Thyroid gland (tissue), 4 donors: ENCODE measurements at regions not wholly inside any gene's neighbourhood (a gene's known extent, or its start where the extent isn't known, plus 50 kb on each side); places are given as distances from the start of the nearest gene placed in this dataset.
A peak's percentile ranks its signal among the peaks of the same experiment; 100 is the strongest.
"Not testable (repeated sequence)": the region's sequence is repeated elsewhere in the genome, so short reads cannot be mapped to it uniquely, and the experiment has no call there.

Experiments
- DNase-seq, 2 donors: peaks; one replicate each; pipeline ENCODE4 v3.0.0-alpha.2; 2019
- H3K27ac ChIP-seq, 3 donors: fragments of 200-600 bp; sonication (generic); 1 replicate in 2 of 3; 2 replicates in 1 of 3; pipeline ENCODE4 v1.5.1; 2016 to 2019; ENCODE audit warnings: mild to moderate bottlenecking in 1 of 3, moderate library complexity in 1 of 3
- H3K27me3 ChIP-seq: fragments of 200-600 bp; sonication (generic); one replicate; pipeline ENCODE4 v1.5.1; 2019
- H3K36me3 ChIP-seq, 2 donors: fragments of 200-600 bp; sonication (generic); one replicate each; pipeline ENCODE4 v1.5.1; 2016 to 2019
- H3K4me1 ChIP-seq, 2 donors: fragments of 200-600 bp; sonication (generic); one replicate each; pipeline ENCODE4 v1.5.1; 2017 to 2019
- H3K4me3 ChIP-seq, 3 donors: fragments of 200-600 bp; sonication (generic); replicated peaks in 1 of 3; 1 replicate in 2 of 3; 2 replicates in 1 of 3; pipeline ENCODE4 v1.5.1; 2016; ENCODE audit warnings: mild to moderate bottlenecking in 1 of 3
- H3K9me3 ChIP-seq: fragments of 200-600 bp; sonication (generic); one replicate; pipeline ENCODE4 v1.5.1; 2017
- POLR2A ChIP-seq, 2 donors: fragments of 450-650 bp; IDR thresholded peaks; one replicate each; pipeline ENCODE4 v1.6.1; 2017; ENCODE audit warnings: antibody characterized with exemption in 2 of 2, mild to moderate bottlenecking in 2 of 2, moderate library complexity in 1 of 2
- WGBS, 2 donors: methylation state at CpG; one replicate each; pipeline ENCODE4 v1.1.5; 2017; 5-methylcytosine and 5-hydroxymethylcytosine counted together
- intact Hi-C: fragments of 100-400 bp; cut with DNase I; formaldehyde crosslinking; loops from one replicate; pipeline ENCODE4 v1.15.1; 2023
- TF ChIP-seq, protein P1 (sequence below), 6 experiments: fragments of 200-600 bp in 3 of 6; fragments of 450-650 bp in 3 of 6; sonication (generic) in 3 of 6; IDR thresholded peaks; one replicate each; pipeline ENCODE4 v1.5.1; 2016 to 2019; ENCODE audit warnings: antibody characterized with exemption in 6 of 6, mild to moderate bottlenecking in 2 of 6, inconsistent platforms in 1 of 6, moderate library complexity in 1 of 6

DNA sequence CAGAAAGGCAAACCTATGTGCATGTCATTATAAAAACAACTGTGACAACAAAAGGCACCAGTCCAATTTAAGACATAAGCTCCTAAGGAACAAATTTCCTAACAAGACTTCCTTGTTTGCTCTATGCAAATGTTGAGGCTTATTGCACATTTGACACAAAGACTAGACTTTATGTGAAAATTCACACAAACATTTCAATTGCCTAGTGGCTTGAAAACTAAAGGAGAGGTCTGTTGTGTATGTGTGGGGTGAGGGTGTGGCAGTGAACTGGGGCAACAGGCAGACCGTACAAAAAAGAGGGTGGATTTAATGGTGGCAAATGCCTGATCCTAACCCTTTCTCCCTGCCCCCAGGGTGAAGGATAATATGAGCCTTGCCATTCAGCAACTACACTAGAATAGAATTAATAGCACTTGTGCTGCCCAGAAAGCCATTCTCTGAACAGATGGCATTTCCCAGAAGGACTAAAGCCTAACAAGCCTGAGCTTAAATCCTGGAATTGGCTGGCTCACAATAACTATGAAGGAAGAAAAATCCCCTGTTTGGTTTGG lies 73.9 kb downstream of the GLUL start:
- peaks cover 0 to 9% of the 10 kb centered on the region in 2 donors for H3K4me1 ChIP-seq
- DNase-seq = no peak
- intact Hi-C loops = no loop called here
- no peaks in the 10 kb centered on the region for H3K9me3 ChIP-seq
- no peak overlapping the region for H3K4me3 ChIP-seq
- WGBS, 2 donors = 71 to 88% methylated on average over 1 of the region's 1 CpG
- no peaks in the 10 kb centered on the region for H3K36me3 ChIP-seq
- TF ChIP-seq POLR2A (IDR thresholded peaks at IDR 0.05) = no peak
- TF ChIP-seq, protein P1, sequence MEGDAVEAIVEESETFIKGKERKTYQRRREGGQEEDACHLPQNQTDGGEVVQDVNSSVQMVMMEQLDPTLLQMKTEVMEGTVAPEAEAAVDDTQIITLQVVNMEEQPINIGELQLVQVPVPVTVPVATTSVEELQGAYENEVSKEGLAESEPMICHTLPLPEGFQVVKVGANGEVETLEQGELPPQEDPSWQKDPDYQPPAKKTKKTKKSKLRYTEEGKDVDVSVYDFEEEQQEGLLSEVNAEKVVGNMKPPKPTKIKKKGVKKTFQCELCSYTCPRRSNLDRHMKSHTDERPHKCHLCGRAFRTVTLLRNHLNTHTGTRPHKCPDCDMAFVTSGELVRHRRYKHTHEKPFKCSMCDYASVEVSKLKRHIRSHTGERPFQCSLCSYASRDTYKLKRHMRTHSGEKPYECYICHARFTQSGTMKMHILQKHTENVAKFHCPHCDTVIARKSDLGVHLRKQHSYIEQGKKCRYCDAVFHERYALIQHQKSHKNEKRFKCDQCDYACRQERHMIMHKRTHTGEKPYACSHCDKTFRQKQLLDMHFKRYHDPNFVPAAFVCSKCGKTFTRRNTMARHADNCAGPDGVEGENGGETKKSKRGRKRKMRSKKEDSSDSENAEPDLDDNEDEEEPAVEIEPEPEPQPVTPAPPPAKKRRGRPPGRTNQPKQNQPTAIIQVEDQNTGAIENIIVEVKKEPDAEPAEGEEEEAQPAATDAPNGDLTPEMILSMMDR (IDR thresholded peaks at IDR 0.05) = no peak
- no peaks in the 10 kb centered on the region for H3K27me3 ChIP-seq
- peak overlapping the region in 1 of 3 donors; percentile 2 for H3K27ac ChIP-seq

DNA sequence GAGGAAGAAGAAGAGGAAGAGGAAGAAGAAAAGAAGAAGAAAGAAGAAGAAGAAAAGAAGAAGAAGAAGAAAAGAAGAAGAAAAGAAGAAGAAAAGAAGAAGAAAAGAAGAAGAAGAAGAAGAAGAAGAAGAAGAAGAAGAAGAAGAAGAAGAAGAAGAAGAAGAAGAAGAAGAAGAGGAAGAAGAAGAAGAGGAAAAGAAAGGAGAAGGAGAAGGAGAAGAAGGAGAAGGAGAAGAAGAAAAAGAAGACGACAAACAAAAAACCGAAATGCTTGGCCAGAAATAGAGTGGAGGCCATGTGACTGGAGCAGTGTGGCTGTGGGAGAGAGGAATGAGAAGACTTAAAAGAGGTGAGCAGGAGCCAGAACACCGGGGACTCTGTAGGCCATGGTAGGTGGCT lies 75.1 kb downstream of the GLUL start:
- intact Hi-C loops, H3K27me3 ChIP-seq, H3K4me3 ChIP-seq, H3K27ac ChIP-seq, DNase-seq, H3K4me1 ChIP-seq, H3K36me3 ChIP-seq, H3K9me3 ChIP-seq: not testable (repeated sequence)
- 78 to 84% methylated on average over 3 of the region's 3 CpGs for WGBS, 2 donors

DNA sequence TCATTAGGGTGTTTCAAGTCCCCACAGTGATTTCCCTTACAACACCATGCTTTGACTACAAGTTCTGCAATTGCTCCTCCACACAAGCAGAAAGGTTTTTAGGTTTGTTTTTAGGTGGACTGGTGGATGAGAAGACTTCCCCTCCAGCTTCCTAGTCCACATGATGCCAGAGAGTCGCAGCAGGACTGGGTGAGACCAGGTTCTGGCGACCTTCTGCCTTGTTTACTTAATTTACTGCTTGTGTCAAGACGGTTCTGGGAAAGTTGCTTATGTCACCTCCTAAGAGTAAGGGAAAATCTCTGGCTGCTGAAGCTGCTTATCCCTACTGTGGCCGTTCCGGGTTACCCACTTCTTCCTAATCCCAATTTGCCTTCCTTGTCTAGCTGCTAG lies 76.4 kb downstream of the GLUL start:
- WGBS, 2 donors = 73 to 77% methylated on average over 5 of the region's 5 CpGs
- Histone ChIP-seq H3K27ac (no peak overlapping the region), H3K9me3 (no peaks in the 10 kb centered on the region), H3K27me3 (no peaks in the 10 kb centered on the region), H3K36me3 (no peaks in the 10 kb centered on the region), H3K4me3 (no peak overlapping the region), H3K4me1 (peaks cover 0 to 9% of the 10 kb centered on the region in 2 donors)
- TF ChIP-seq, protein P1 (IDR thresholded peaks at IDR 0.05) = no peak
- DNase-seq = no peak
- intact Hi-C loops = no loop called here

DNA sequence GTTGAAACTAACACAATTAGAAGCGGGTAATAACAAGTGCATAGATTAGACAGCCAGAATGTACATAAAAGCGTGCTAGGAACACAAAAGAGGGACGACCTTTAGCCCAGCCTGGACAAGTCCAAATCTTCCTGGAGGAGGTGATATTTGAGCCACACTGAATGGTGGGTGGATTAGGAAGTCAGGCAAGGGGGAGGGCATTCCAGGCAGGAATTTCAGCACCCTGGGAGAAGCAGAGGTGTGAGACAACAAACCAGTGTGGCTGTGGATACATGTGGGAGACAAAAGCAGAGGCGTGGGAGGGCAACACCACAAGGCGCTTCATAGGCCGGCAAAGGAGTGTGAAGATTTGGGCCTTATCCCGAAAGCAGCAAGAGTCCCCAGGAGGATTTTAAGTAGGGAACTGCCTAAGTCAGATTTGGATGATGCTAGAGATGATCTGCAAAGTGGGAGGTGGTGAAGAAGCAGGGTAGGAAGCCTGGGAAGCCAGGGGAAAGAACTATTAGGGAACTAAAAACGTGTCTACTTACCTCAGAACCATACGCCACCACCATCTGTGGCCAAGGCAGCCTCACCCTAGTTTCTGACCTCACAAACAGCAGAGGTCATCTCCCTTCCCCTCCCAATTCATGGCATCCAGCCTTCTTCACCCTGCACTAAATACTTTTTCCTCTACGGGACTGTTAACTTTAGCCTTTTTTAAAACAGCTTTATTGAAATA lies 81.8 kb downstream of the GLUL start:
- Histone ChIP-seq H3K27ac (no peak overlapping the region), H3K9me3 (no peaks in the 10 kb centered on the region), H3K27me3 (no peaks in the 10 kb centered on the region), H3K4me3 (no peak overlapping the region), H3K4me1 (peaks cover 0 to 2% of the 10 kb centered on the region in 2 donors), H3K36me3 (no peaks in the 10 kb centered on the region)
- no peak for DNase-seq
- TF ChIP-seq, protein P1 (IDR thresholded peaks at IDR 0.05) = no peak
- TF ChIP-seq POLR2A (IDR thresholded peaks at IDR 0.05) = no peak
- intact Hi-C loops = loop anchor here (10.0 kb wide), 1 partner anchor 225 kb away; no protein-coding TSS in a partner anchor
- 81 to 86% methylated on average over 10 of the region's 10 CpGs for WGBS, 2 donors

DNA sequence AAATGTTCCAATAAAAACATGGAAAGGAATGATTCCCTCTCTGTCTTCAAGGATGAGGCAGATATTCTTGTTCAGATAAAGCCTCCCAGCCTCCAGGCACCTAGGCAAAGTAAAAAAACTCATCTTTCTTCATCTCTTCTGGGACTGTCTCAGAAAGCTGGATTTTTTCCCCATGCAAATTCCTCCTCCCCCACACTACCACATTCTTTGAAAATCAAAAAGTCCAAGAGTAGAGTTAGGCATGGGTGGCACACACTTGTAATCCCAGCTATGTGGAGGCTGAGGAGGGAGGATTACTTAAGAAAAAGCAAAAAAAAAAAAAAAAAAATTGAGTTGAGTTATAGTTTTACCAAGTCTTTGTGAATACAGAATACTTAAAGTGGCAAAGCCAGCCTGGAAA lies 82.8 kb downstream of the GLUL start:
- DNase-seq = no peak
- TF ChIP-seq POLR2A (IDR thresholded peaks at IDR 0.05) = no peak
- TF ChIP-seq, protein P1 (IDR thresholded peaks at IDR 0.05) = no peak
- H3K36me3 ChIP-seq = no peaks in the 10 kb centered on the region
- H3K4me1 ChIP-seq = peaks cover 8 to 11% of the 10 kb centered on the region in 2 donors
- intact Hi-C loops = loop anchor here (10.0 kb wide), 1 partner anchor 224 kb away; no protein-coding TSS in a partner anchor
- H3K4me3 ChIP-seq = no peak overlapping the region
- H3K27me3 ChIP-seq = no peaks in the 10 kb centered on the region
- no peak overlapping the region for H3K27ac ChIP-seq
- H3K9me3 ChIP-seq = no peaks in the 10 kb centered on the region

DNA sequence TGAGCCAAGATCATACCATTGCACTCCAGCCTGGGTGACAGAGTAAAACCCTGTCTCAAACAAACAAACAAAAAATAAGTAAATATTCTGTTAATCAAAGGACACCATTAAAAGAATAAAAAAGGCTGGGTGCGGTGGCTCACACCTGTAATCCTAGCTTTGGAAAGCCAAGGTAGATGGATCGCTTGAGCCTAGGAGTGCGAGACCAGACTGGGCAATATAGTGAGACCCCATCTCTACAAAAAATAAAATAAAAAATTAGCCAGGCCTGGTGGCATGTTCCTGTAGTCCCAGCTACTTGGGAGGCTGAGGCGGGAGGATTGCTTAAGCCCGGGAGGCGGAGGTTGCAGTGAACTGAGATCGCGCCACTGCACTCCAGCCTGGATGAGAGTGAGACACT lies 84.1 kb downstream of the GLUL start:
- not testable (repeated sequence) for H3K9me3 ChIP-seq, H3K4me3 ChIP-seq, H3K27ac ChIP-seq, DNase-seq, H3K36me3 ChIP-seq, H3K27me3 ChIP-seq
- 95 to 98% methylated on average over 8 of the region's 8 CpGs for WGBS, 2 donors
- peaks cover 8 to 20% of the 10 kb centered on the region in 2 donors for H3K4me1 ChIP-seq
- intact Hi-C loops = loop anchor here (10.0 kb wide), 1 partner anchor 223 kb away; no protein-coding TSS in a partner anchor
